VCaP (cell line): ENCODE measurements at regions not wholly inside any gene's neighbourhood (a gene's known extent, or its start where the extent isn't known, plus 50 kb on each side); places are given as distances from the start of the nearest gene placed in this dataset.
"Not testable (repeated sequence)": the region's sequence is repeated elsewhere in the genome, so short reads cannot be mapped to it uniquely, and the experiment has no call there.

ENCODE experiments used
- H3K27ac ChIP-seq: fragments of 450-650 bp; 2 replicates; pipeline ENCODE4 v1.5.1; 2017
- TF ChIP-seq, protein P1 (sequence below): fragments of 450-650 bp; conservative IDR thresholded peaks from 2 replicates; pipeline ENCODE4 v1.5.1; 2017; ENCODE audit warnings: mild to moderate bottlenecking, moderate library complexity

DNA sequence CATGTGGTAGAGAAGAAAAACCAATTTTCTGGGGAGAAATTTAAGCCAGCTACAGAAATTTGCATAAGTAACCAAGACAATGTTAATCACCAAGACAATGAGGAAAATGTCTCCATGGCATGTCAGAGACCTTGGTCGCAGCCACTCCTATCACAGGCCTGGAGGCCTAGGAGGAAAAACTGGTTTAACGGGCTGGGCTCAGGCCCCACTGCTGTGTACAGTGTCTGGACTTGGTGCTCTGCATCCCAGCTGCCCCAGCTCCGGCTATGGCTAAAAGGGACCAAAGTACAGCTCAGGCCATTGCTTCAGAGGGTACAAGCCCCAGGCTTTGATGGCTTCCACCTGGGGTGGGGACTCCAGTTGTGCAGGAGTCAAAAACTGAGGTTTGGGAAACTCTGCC lies 1075.1 kb upstream of the CDH18 start:
- TF ChIP-seq, protein P1, sequence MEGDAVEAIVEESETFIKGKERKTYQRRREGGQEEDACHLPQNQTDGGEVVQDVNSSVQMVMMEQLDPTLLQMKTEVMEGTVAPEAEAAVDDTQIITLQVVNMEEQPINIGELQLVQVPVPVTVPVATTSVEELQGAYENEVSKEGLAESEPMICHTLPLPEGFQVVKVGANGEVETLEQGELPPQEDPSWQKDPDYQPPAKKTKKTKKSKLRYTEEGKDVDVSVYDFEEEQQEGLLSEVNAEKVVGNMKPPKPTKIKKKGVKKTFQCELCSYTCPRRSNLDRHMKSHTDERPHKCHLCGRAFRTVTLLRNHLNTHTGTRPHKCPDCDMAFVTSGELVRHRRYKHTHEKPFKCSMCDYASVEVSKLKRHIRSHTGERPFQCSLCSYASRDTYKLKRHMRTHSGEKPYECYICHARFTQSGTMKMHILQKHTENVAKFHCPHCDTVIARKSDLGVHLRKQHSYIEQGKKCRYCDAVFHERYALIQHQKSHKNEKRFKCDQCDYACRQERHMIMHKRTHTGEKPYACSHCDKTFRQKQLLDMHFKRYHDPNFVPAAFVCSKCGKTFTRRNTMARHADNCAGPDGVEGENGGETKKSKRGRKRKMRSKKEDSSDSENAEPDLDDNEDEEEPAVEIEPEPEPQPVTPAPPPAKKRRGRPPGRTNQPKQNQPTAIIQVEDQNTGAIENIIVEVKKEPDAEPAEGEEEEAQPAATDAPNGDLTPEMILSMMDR, result no peak
- H3K27ac ChIP-seq, result no peak overlapping the region

DNA sequence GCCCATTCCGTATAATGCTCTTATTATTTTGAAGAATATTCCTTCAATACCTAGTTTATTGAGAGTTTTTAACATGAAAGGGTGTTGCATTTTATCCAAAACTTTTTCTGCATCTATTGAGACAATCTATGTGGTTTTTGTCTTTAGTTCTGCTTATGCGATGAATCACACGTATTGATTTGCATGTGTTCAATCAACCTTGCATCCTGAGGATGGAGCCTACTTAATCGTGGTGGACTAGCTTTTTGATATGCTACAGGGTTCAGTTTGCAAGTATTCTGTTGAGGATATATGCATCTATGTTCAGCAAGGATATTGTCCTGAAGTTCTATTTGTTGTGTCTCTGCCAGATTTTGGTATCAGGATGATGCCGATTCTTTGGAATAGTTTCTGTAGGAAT lies 1070.3 kb upstream of the CDH18 start:
- TF ChIP-seq, protein P1, result no peak
- H3K27ac ChIP-seq, result no peak overlapping the region

DNA sequence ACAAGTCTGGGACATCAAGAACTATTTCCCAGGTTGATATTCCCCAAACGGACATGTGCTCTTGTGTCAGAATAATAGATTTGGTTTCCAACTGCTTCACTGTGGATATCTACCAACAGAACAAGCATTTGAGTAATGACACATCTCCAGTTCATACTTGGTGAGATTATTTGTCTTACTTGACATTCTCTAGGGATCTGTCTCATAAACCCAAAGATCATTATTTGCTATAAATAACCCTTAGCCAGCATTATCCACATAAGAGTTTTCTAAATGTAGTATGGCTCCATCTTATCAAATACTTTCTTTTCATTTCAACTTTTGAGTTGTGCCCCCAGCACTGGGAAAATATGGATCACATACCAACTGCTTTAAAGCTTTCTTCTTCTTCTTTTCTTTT lies 1063.9 kb upstream of the CDH18 start:
- no peak overlapping the region for H3K27ac ChIP-seq
- TF ChIP-seq, protein P1, result no peak

DNA sequence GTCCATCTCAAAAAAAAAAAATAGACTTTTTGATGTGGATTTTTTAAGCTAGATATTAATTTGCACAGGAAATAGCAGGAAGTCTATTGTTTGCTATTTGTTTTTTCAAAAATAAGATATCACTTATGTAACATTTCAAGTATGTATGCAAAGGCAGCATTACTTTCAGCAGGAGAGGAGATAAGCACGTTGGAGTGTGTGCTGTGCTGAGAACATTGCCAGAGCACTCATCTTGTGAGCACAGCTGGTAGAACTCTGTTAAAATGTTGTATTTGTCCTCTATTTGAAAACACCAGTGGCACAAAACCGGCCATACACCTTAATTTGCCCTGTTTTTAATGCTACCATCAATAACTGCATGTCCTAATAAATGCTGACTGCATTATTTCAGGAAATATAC lies 1061.9 kb upstream of the CDH18 start:
- no peak overlapping the region for H3K27ac ChIP-seq
- TF ChIP-seq, protein P1, result no peak

DNA sequence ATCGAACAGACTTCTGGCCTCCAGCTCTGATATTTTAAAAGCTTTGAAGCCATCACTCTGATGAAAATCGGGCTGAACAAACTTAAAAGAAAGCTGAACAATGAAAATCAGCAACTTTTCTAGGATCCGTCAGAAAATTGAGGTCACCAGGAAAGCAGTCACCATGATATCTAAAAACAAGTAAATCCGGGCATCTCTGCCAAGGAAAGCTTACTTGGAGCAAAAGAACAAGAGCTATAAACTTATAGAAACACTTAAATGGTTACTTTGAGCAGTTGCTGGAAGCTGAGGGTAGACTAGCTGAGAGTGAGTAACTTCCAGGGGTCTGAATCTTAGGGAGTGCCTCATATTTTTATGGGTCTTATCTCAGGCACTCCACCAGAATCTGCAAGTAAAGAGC lies 1043.0 kb upstream of the CDH18 start:
- TF ChIP-seq, protein P1, result no peak
- no peak overlapping the region for H3K27ac ChIP-seq

DNA sequence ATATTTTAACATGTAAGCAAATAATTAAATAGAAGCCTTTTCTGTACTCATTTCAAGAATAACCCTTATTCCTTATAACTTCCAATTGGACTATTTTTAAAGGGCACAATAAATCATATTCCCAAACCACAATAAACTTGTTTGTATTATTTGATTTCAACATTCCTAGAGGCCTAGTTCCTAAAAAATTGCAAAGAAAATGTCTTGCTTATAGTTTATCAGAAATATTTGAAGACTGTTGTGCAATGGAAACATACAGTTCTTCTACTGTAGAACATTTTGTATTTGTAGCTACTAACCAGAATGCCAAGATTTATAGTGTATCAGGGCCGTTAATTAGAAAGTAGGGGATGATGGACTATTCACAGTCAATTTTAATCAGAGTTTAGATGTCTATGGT lies 1037.0 kb upstream of the CDH18 start:
- H3K27ac ChIP-seq, result no peak overlapping the region
- TF ChIP-seq, protein P1, result no peak

DNA sequence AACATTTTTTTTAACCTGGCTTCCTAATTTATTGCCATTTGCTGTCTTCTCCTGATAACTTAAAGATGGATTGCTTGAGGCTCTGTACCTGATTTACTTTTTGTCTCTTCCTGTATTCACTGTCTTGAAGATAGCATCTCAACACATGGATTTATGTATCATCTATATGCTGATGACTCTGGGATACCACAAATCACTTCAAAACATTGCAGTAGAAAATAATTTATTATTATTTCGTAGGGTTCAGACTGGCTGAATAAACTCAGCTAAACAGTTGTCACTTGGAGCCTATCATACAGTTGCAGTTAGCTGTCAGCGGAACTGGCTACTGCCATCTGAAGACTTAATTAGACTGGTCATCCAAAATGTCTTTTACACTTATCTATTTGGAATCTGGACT lies 1025.2 kb upstream of the CDH18 start:
- H3K27ac ChIP-seq, result no peak overlapping the region
- TF ChIP-seq, protein P1, result no peak

DNA sequence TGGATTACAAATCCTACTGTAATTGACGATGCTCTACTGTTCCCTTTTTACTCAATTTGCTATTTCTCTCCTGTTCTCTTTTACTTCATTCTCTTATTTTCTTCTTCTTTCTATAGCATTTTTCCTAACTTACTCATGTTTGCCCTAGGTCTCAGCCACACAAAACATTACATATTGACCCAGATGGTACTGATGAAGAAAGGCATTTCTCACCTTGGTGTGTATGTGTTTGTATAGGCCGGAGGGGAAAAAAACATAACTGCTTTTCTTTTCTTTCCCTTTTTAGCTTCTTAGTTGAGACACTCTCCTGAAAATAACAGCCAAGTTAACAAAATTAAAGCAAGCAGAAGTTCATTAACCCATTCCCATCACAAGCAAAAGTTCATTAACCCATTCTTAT lies 1019.8 kb upstream of the CDH18 start:
- TF ChIP-seq, protein P1, result no peak
- no peak overlapping the region for H3K27ac ChIP-seq

DNA sequence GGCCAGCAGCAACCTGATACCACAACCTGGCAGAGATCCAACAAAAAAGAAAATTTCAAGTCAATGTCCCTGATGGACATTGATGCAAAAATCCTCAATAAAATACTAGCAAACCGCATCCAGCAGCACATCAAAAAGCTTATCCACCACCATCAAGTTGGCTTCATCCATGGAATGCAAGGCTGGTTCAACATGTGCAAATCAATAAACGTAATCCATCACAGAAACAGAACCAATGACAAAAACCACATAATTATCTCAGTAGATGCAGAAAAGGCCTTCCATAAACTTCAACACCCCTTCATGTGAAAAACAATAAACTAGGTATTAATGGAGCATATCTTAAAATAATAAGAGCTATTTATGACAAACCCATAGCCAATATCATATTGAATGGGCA lies 1000.9 kb upstream of the CDH18 start:
- not testable (repeated sequence) for H3K27ac ChIP-seq
